ENCODE measurements at regions not wholly inside any gene's neighbourhood (a gene's known extent, or its start where the extent isn't known, plus 50 kb on each side); places are given as distances from the start of the nearest gene placed in this dataset.
A peak's percentile ranks its signal among the peaks of the same experiment; 100 is the strongest.

DNA sequence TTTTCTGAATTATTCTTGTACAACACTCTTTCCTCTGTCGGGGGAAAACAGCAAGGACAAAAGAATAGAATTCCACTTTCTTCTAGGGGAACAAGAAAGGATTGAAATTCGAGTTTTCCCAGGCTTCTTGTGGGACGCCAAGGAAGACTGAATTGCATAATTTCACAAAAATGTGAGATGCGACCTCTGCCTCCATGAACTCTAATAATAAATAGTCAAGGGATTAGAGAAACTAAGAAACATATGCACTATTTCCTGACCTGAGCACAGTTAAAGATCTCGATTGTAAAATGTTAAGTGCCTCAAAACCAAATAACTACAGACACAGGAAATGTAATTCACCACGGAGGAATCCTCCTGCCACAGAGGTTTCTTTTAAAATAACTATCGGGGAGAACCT is 117.3 kb upstream of the MARK1 start:
- peak; percentile 9 for DNase-seq

DNA sequence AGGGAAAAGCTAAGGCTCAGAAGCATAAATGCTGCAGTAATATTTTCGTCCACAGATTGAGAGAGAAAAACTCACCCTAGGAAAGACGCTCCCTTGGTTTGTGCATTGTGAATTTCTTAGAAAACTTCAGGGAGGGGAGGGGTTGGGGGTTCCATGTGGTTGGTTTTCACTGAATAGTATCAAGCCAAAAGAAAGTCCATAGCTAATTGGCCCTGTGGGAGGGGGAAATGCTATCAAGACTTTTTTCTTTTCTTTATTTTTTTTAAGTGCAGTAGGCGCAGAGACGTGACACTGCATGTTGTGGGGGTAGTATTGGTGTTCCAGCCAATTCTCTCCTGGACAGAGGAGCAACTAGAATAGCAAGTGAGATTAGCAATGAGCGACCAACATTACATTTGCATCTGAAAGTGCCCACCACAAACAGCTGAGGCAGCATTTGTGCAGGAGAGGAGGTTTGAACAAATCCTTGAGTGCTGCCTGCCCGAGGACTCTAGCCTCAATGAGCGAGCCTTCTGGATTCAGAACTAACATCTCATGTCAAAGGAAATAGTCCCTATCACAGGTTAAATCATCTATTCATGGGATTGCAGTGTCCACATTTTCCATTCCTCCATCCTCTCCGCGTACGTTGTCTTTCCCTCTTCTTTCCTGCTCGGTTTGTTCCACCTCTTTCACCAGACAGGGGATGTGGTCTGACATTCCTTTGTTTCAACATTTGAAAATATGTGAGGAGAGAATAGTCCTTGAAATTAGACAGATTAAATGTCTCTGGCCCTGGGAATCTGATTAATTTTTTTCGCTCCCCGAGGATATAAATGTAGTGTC is 118.0 kb upstream of the MARK1 start:
- no peak for DNase-seq

DNA sequence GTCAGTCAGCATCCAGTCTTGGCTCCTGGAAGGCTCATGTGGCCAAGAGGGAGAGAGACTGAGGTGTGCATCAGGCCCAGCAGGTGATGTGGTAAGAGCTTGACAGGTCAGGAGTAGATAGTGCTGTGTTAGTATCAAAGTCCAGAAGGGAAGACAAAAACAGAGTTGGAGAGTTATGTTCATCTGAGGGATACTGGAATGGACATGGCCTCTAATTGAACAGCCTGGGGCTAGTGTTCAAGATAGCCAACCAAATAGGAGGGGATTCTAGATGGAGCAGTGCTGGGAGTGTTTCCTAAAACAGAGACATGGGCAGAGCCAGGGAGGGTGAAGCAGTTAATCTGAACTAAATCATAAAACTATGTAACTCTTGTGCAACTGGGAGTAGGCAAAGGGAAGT is 120.7 kb upstream of the MARK1 start:
- DNase-seq, result no peak

DNA sequence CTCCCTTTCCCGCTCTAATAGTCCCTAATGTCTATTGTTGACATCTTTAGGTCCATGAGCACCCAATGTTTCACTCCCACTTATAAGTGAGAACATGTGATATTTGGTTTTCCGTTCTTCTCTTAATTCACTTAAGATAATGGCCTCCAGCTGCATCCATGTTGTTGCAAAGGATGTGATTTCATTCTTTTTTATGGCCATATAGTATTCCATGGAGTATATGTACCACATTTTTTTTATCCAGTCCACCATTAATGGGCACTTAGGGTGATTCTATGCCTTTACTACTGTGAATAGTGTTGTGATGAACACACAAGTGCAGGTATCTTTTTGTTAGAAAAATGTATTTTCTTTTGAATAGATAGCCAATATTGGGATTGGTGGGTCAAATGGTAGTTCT is 126.0 kb upstream of the RAB3GAP2 start:
- DNase-seq, result no peak

DNA sequence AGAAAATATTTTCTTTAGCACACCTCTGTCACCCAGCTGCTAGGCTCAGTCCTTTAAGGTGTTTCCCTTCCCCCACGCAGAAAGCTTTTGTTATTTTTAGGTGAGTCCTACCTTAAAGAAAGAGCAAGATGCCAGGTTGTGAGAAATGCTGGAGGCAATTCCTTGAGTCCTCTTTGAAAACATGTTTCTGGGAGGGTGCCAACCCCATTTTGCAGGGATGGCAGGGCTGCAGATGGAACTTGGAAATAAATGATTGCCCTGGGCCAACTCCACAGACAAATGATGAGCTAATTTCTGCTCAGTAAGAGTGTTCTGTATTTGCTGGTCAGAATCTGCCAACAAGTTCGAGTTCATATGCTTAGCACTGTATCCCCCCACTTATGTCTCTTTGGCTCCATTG is 119.2 kb upstream of the RAB3GAP2 start:
- DNase-seq, result no peak

DNA sequence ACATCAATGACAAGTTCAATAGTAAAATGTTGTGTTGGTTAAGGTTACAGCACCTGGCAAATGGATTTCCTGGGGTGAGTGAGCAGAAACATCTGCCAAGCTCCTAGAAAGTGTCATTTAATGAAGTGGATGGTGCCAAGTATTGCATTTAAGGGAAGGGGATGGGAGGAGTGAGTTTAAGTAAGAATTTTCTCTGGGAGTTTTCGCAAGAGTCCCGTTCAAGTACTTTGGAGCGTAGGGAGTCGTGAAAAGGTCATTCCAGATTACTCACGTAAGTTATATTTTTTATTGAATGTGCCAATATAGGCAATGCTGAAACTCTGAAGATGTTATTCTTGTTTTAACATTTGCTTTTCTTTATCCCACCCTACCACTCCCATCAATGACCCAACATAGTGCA is 117.4 kb upstream of the RAB3GAP2 start:
- no peak for DNase-seq

DNA sequence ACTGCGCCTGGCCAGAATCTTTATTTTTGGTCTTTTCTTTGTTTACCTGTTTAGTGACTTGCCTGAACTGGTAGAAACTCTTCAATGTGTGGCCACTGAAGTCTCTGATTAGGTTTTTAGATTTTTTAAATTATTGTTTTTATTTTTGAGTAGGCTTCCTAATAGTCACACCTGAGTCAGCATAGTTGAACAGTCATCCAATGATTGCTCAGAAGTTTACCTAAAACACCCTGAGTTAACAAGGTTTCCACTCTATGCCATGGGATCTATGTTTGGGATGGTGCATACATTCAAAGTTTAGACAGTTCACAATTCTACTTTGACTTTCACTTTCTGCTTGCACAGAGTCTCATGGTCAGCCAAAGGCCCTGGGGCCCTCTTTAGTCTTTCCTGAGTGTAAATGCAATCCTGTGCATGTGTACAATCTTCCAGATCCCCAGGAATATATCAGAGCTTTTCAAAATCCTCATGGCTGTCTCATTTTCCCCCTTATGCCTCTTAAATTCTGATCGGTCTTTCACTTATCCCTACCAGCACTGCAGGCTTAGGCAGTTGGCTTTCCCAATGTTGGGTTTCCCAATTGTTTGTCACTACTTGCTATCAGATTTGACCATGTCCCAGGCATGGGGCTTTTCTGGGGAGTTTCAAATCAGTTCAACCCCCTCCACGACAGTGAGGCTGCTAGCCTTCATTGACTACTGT is 114.4 kb upstream of the RAB3GAP2 start:
- no peak for DNase-seq

DNA sequence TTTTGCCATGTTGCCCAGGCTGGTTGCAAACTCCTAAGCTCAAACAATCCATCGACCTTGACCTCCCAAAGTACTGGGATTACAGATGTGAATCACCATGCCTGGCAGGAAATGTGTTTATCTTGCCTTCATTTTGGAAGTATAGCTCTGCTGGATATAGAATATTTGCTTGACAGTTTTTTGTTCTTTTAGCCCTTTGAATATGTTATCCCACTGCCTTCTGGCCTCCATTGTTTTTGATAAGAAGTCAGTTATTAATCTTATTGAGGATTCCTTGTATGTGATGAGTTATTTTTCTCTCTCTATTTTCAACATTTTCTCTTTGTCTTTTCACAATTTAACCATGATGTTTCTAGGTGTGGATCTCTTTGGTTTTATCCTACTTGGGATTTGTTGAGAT is 112.9 kb upstream of the RAB3GAP2 start:
- DNase-seq, result no peak

DNA sequence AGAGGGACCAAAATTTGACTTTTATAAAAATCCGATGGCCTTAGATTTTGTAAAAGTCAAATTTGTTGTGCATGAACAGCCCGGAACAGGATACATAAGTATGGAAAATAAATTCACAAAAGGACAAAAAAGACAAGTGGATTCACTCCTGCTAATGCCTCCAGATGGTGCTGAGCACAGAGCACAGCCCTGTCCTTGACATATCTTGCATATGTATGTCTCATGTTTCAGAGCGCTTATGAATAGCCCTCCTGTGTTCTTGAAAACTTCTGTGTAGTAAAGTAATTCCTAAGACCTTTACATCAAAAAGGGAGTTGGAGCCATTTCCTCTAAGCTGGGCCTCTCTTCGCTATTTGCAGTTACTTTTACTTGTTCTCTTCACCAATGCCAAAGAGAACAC is 110.7 kb upstream of the RAB3GAP2 start:
- no peak for DNase-seq

DNA sequence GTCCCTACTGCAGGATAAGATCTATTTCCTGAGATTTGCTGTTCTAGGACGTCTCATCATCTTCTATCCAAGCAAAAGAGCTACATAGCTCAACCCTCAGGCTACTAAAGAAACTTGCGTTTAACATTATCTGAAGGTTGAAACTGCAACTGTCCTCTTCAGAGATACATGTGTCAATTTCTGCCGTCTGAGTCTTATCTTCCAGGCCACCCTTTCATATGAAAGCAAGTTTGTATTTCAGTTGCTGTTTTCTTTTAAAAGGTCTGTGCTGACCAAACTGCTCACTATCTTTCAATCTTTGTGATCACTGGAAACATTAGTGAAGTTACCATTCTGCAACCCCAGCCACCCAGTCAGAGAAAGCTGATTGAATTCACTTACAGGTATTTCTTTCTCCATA is 108.6 kb upstream of the RAB3GAP2 start:
- no peak for DNase-seq

DNA sequence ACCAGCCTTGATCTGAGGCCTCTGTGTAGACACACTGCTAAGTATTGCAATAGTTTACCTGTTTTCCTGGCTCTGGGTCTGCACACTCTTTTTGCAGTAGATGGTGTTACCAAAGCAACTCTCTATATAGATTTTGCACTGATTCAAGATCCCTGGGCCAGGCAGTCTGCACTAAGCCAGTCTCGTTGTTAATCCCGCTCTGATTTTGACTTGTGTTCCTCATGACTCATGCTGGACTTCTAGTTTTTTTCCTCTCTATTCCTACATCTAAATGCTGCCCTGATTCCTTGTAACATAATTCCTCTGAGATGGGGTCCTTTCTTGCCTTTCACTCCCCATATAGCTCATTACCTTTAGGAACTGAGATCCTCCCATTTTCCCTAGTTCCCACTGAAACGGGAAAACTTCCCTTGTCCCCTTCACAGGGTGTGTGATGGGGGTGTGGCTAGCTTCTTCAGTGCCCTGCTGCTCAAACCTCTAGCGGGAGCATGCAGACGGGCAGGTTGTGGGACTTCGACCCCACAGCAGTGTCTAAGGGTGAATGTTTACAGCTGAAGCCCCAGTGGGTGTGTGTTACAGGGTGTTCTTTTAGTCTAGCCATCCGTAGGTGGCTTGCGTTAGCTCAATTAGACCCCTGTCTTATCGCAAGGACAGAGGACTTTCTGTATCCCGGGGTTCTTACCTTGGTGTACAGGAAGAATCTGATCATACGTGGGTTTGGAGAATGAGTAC is 106.5 kb upstream of the RAB3GAP2 start:
- DNase-seq, result no peak

DNA sequence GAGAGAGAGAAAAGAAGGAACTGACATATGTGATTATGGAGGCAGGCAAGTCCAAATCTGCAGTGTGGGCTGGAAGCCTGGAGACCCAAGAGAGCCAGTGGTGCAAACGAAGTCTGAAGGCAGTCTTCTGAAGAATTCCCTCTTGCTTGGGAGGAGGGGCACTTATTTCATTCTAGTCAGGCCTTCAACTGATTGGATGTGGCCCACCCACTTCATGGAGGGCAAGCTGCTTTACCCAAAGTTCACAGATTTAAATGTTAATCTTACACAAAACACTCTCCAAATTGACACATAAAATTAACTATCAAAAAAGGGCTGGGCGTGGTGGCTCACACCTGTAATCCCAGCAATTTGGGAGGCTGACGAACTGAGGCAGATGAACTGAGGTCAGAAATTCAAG is 103.5 kb upstream of the RAB3GAP2 start:
- DNase-seq, result no peak

DNA sequence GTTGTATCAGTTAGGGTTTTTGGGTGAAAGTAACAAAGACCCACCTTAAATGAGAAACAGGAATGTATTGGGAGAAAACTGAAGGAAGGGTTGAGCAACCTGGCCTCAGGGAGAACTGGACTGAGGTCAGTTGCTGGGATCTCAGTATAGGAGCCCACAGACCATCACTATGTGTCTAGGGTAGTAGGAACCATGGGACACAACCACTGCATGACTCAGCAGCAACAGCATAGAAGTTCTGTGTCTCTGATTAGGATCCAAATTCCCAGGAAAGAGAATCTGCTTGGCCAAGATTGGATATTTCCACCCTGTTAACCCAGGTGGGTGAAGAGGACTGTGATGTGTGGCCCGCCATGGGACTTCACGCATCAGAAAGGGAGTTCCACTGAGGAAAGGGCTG is 102.2 kb upstream of the RAB3GAP2 start:
- DNase-seq, result no peak

DNA sequence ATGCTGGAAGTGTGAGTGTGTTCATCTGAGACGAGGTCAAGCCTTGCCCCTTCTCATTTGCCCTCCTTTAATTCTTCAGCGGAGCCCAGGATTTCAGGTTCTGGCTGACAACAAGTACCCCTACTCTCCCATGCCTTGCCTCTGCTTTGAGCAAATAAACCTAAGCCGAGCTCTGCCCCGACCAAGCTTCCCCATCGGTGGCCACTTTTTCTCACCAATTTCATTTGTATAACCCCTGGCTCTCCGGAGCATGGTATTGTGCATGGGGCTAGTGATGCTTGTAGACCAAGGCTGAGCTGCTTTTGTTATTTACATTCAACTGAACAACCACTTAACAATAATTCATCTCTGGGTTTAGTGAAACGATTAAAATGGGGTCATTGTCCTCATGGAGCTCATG is 100.2 kb upstream of the RAB3GAP2 start:
- no peak for DNase-seq

DNA sequence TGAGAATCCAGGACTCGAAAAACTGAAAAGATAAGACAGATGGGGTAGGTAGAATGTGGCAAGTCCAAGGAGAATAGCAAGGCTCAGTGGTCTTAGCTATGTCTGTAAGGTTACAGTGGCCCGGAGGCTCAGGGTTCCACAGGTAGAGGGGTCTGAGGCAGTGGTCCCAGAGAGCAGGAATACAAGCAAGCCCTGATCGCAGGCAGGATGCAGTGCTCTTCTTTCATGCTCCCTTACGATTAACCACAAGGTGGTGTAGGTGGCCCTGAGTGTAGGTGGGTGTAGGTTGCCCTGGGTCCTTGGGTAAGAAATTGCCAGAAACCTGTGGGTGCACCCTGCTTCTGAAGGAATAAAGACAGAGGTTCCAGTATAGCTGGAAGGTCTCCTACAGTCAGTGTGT is 99.1 kb upstream of the RAB3GAP2 start:
- no peak for DNase-seq

DNA sequence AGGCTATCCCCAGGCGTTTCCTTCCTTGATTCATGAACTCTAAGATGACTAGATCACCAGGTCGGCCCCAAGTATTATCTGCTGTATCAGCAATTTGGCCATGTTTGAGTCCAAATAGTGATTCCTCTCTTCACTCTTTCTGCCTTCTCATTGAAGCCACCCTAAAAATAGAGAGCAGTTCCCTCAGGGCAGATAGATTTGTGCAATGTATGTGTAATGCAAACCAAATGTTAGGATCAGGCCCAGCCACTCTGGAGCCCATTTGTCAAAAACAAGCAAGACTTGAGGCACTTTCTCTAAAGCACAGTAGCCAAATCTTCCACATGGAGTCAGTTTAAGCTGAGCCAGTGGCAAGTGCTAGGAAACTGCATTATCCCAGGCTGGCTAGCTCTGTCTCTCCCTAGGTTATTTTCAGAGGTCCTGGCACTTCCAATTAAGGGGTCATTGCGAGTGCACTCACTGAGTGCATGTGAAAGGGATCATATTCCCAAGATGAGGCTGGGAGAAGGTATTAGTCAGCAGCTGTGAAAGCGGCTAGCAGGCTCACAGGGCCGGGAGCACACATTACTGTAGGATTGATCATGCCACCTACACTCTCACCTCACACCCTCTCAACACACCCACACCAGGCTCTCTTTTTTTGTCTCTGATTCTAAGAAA is 97.9 kb upstream of the RAB3GAP2 start:
- DNase-seq, result peak; percentile 87

DNA sequence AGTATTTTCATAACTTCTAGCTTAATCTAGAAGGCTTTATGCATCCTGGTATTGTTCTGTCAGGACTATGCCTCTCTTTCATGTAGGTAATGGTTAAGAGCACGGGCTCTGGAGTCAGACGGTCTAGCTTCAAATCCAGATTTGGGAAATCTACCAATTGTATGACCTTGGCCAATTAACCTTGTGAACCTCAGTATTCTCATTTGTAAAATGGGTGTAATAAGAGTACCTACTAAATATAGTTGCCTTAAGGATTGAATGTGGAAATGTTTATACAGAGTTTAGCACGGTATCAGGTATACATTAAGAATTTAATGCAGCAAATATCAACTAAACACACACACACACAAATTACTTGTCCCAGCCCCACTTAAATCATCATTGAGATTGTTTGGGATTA is 97.3 kb upstream of the RAB3GAP2 start:
- DNase-seq, result no peak

DNA sequence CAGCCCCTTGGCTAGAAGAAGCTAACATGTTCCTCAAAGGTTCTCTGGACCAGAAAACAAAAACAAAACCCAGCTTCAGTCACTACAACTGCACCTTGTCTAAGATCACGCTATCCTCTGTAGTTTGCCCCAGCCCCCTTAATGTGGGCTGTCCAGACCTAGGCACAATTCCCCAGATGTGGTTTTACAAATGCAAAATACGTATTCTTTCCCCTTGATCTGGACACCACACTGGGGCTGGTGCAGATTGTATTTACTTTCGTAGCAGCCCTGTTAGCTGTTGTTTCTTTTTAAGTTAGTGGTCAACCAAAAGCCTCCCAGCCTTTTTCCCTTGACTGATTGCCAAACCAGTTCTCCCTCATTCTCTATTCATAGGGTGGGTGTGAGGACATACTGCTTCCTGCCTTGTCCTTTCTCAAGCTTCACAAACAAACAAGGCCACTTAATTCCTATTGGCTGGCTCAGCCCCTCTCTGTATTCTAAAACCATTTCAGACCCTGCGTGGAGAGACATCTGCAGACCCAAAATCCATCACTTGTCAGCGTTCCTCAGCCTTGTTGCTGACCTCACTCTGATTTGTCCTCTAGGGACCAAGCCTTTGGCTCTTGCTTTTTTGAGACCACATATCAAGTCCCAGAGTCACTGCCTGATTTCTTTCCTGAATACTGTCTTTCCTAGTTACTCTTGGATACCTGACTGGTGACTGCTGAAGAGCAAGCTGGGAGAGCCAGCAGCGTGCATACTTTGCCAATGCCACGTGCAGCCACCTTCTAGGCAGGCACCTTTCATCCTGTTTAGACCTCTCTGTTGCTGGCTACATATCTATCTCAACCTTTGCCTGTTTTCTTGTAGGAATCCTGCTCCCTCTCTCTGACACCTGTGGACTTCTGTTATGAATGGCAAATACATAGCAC is 96.4 kb upstream of the RAB3GAP2 start:
- no peak for DNase-seq

DNA sequence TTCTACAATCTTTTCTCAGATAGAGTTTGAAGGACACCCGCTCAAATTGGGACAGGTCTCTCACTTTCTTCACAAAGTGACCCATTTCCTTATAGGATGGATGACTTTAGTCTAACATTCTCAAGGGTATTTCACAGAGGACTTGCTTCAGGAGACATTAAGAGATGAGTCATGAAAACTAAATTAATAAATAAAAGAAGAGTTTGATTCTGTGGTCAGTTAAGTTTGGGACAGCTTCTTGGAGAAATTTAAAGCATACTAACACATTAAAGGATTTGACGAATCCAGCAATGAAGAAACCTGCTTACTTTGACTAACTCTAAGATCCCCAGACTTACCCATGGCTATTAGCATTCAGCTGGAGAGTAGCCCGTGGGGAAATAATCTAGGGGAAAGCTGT is 95.6 kb upstream of the RAB3GAP2 start:
- peak; percentile 6 for DNase-seq

DNA sequence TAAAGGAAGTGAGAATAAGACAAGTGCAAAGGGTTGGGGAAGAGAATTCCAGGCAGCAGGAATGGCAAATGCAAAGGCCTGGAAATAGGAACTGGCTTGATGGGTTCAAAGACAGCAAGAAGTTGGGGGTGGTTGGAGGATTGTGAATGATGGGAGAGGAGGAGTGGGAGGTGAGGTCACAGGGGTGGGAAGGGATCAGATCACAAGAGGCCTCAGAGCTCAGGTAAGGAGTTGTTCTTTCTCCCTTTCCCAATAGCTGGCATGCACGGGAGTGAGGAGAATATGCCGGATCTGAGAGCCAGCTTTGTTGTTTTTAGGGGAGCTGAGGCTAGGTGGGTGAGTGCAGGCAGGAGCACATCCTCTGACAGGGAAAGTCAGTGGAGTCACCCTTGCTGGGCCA is 94.0 kb upstream of the RAB3GAP2 start:
- DNase-seq, result no peak

DNA sequence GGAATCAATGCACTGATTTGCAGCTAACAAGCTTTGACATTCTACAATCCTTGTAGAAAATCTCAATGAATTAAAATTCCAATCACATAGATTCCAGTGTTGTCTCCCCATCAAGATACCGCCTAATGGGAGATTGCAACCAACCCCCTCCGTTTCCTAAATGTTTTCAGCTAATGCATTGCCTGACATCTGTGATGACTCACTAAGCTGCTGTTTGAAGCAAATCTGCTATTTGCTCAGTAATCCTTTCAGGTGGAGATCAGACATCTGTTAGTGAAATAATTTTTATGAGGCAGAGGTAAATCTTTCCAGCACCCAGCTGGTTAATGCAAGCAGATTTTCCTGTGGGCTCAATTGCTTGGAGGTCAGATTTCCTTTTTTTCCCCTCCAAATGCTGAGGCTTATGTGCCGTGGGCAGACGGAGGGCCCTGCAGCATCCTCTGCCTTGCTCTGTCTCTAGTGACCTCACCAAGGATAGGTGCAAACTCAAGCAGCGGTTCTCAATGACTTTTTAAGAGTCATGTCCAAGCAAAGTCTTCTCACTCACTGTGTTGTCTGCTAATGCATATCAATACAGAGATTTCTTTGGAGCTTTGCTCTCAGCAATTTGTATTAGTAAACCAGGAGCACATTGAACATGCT is 91.1 kb upstream of the RAB3GAP2 start:
- peak; percentile 30 for DNase-seq
